ENCODE measurements at regions not wholly inside any gene's neighbourhood (a gene's known extent, or its start where the extent isn't known, plus 50 kb on each side); places are given as distances from the start of the nearest gene placed in this dataset.

GRCh38 chr3:30539206-30539605 lies 67.2 kb upstream of the TGFBR2 start:
- Histone ChIP-seq H4K91ac (replicated peaks; ENCODE audit: insufficient read length, low read length) (no peak overlapping the region), H2BK20ac (ENCODE audit: low read length) (no peak overlapping the region), H3K4me2 (ENCODE audit: insufficient read depth in 1 of 2, low read depth in 2 of 2, low read length in 2 of 2) (no peak overlapping the region), H3K4me1 (replicated peaks in 1 of 4; ENCODE audit: control insufficient read depth in 3 of 4, insufficient read depth in 4 of 4, low read length in 3 of 4) (no peaks in the 10 kb centered on the region), H3K9ac (replicated peaks in 1 of 4; ENCODE audit: extremely low read depth in 1 of 4, low read depth in 3 of 4, low read length in 3 of 4) (no peak overlapping the region), H3K23me2 (ENCODE audit: low read depth, low read length) (no peaks in the 10 kb centered on the region), H3K4me3 (ENCODE audit: extremely low read depth in 1 of 4, insufficient read depth in 2 of 4, low read depth in 3 of 4, low read length in 4 of 4) (no peak overlapping the region), H3K23ac (ENCODE audit: insufficient read length) (no peak overlapping the region), H3K79me1 (ENCODE audit: low read depth, low read length) (no peaks in the 10 kb centered on the region), H4K8ac (ENCODE audit: extremely low read depth, insufficient read depth, low read length) (no peak overlapping the region), H3K27ac (ENCODE audit: low read depth, low read length) (no peak overlapping the region), H3K18ac (ENCODE audit: extremely low read depth, low read length) (no peak overlapping the region), H3K36me3 (ENCODE audit: control insufficient read depth in 2 of 4, insufficient read depth in 4 of 4, low read length in 3 of 4) (no peaks in the 10 kb centered on the region), H3K79me2 (ENCODE audit: control insufficient read depth in 1 of 2, insufficient read depth in 2 of 2, low read length in 2 of 2) (no peaks in the 10 kb centered on the region), H4K5ac (ENCODE audit: insufficient read length, low read depth, low read length) (no peak overlapping the region), H2BK15ac (ENCODE audit: low read length) (no peak overlapping the region), H2AFZ (ENCODE audit: low read length) (no peak overlapping the region), H3K9me3 (ENCODE audit: insufficient read depth in 2 of 2, low read depth in 1 of 2, low read length in 1 of 2) (no peaks in the 10 kb centered on the region), H3K27me3 (replicated peaks in 1 of 4; ENCODE audit: control insufficient read depth in 3 of 4, extremely low read depth in 1 of 4, insufficient read depth in 3 of 4, low read length in 3 of 4) (no peaks in the 10 kb centered on the region), H2AK5ac (ENCODE audit: low read depth, low read length) (no peak overlapping the region), H3K4ac (replicated peaks; ENCODE audit: insufficient read length, low read depth, low read length) (no peak overlapping the region), H2BK120ac (replicated peaks; ENCODE audit: low read depth, low read length) (no peak overlapping the region), H3K56ac (replicated peaks; ENCODE audit: insufficient read length, low read depth, low read length) (no peak overlapping the region), H2BK12ac (ENCODE audit: low read depth, low read length) (no peak overlapping the region), H3K14ac (ENCODE audit: insufficient read length) (no peak overlapping the region), H2BK5ac (ENCODE audit: low read depth, low read length) (no peak overlapping the region), H4K20me1 (replicated peaks in 1 of 2; ENCODE audit: control insufficient read depth in 1 of 2, insufficient read depth in 2 of 2, low read length in 2 of 2) (no peaks in the 10 kb centered on the region)
- FAIRE-seq = no peak
- POLR2A ChIA-PET (ENCODE audit: partially characterized antibody) = no interaction called here
- 90% methylated on average over 4 of the region's 4 CpGs; no CpG with 5 or more reads in 1 of the 2 experiments for WGBS, 2 experiments (ENCODE audit: extremely low coverage in 1 of 2, insufficient coverage in 1 of 2, insufficient read length in 1 of 2, insufficient replicate concordance in 2 of 2, low coverage in 1 of 2, low lambda C conversion rate in 2 of 2, missing lambda C conversion rate in 1 of 2)
- CTCF ChIA-PET (ENCODE audit: partially characterized antibody) = interaction anchor here (0.7 kb wide), 1 partner anchor 11 kb away, joined by 3 read pairs; no protein-coding TSS in a partner anchor
- DNase-seq (ENCODE audit: low read depth in 1 of 2, low spot score in 2 of 2) = no peak
- no peak for TF ChIP-seq USF2 (IDR thresholded peaks at IDR 0.05; ENCODE audit: low read length)
- no peak for TF ChIP-seq HDAC2 (IDR thresholded peaks at IDR 0.05; ENCODE audit: borderline replicate concordance in 1 of 2, low read depth in 2 of 2, low read length in 2 of 2)
- no peak for TF ChIP-seq SRF (IDR thresholded peaks at IDR 0.05; ENCODE audit: low read depth, low read length)
- TF ChIP-seq ZNF274 (IDR thresholded peaks at IDR 0.05; ENCODE audit: borderline replicate concordance, extremely low read depth, low read length) = no peak
- no peak for TF ChIP-seq CREB1 (IDR thresholded peaks at IDR 0.05)
- TF ChIP-seq POU5F1 (IDR thresholded peaks at IDR 0.05; ENCODE audit: low read depth, low read length) = no peak
- TF ChIP-seq GABPA (IDR thresholded peaks at IDR 0.05; ENCODE audit: borderline replicate concordance, insufficient read depth, low read length) = no peak
- no peak for TF ChIP-seq BACH1 (IDR thresholded peaks at IDR 0.05; ENCODE audit: low read length)
